Neural progenitor cell (in vitro differentiated cells): ENCODE measurements at regions not wholly inside any gene's neighbourhood (a gene's known extent, or its start where the extent isn't known, plus 50 kb on each side); places are given as distances from the start of the nearest gene placed in this dataset.

ENCODE experiments used
- EZH2 ChIP-seq: fragments of 200-600 bp; sonication (generic); IDR thresholded peaks from 2 replicates; pipeline ENCODE4 v1.6.1; 2017; ENCODE audit warnings: antibody characterized with exemption, mild to moderate bottlenecking, moderate library complexity
- EZH2phosphoT487 ChIP-seq: fragments of 200-600 bp; sonication (generic); IDR thresholded peaks from 2 replicates; pipeline ENCODE4 v1.6.1; 2017; ENCODE audit warnings: antibody characterized with exemption
- TF ChIP-seq, protein P1 (sequence below): fragments of 200-600 bp; sonication (generic); IDR thresholded peaks from 2 replicates; pipeline ENCODE4 v1.5.1; 2017; ENCODE audit warnings: antibody characterized with exemption, mild to moderate bottlenecking

DNA sequence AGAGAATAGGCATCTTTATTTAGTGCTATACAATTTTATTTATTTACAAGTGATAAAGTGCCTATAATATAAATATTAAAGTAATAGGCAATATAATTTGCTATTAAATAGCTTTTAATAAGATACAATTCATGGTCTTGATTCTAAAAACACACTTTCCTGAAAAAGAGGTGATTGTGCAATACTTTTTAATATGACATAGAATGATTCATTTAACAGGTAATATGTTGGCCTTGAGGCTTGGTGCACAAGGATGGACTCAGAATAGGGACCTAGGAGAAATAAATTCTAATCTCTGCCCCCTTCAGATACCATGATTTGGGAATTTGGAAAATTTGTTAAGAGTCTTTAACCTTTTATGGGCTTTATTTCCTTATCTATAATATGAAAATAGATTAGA, 149.9 kb upstream of the FUT9 start:
- TF ChIP-seq EZH2phosphoT487 (no peak), EZH2 (no peak)
- TF ChIP-seq, protein P1, sequence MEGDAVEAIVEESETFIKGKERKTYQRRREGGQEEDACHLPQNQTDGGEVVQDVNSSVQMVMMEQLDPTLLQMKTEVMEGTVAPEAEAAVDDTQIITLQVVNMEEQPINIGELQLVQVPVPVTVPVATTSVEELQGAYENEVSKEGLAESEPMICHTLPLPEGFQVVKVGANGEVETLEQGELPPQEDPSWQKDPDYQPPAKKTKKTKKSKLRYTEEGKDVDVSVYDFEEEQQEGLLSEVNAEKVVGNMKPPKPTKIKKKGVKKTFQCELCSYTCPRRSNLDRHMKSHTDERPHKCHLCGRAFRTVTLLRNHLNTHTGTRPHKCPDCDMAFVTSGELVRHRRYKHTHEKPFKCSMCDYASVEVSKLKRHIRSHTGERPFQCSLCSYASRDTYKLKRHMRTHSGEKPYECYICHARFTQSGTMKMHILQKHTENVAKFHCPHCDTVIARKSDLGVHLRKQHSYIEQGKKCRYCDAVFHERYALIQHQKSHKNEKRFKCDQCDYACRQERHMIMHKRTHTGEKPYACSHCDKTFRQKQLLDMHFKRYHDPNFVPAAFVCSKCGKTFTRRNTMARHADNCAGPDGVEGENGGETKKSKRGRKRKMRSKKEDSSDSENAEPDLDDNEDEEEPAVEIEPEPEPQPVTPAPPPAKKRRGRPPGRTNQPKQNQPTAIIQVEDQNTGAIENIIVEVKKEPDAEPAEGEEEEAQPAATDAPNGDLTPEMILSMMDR = no peak
